Panc1 (cell line): ENCODE measurements at regions not wholly inside any gene's neighbourhood (a gene's known extent, or its start where the extent isn't known, plus 50 kb on each side); places are given as distances from the start of the nearest gene placed in this dataset.

ENCODE experiments used
- ATAC-seq: fragments of 200-7000 bp; cut with Tn5 transposase; 2 replicates; pipeline ENCODE4 v1.9.1; 2020; ENCODE audit warnings: mild to moderate bottlenecking, moderate library complexity
- BruUV-seq: library from RNA; stranded (reverse); fragments of 400-500 nt; replicated peaks from 2 replicates; lab custom pipeline; 2021; lab: Mats Ljungman, UMichigan
- CTCF ChIA-PET: fragments of 300-600 bp; sonication (Branson Sonifier 250); formaldehyde crosslinking; loops from one replicate; lab custom pipeline; 2022; ENCODE audit warnings: antibody characterized with exemption; lab: Charles Lee
- POLR2A ChIA-PET: fragments of 300-600 bp; sonication (Branson Sonifier 250); formaldehyde crosslinking; loops from one replicate; lab custom pipeline; 2022; ENCODE audit warnings: antibody characterized with exemption; lab: Charles Lee
- DNase-seq: peaks from one replicate; pipeline ENCODE4 v3.0.0-alpha.2; 2010; ENCODE audit warnings: low read depth, low spot score
- H3K27ac ChIP-seq: 2 replicates; pipeline ENCODE4 v1.5.1; 2011; ENCODE audit warnings: mild to moderate bottlenecking, low read length, inconsistent platforms
- H3K27me3 ChIP-seq: fragments of 200-500 bp; sonication (Bioruptor generic); 2 replicates; pipeline ENCODE4 v1.6.0; 2014; ENCODE audit warnings: low read length, inconsistent platforms; ENCODE audit not compliant: control insufficient read depth, insufficient read depth
- H3K36me3 ChIP-seq: fragments of 200-500 bp; sonication (Bioruptor generic); 2 replicates; pipeline ENCODE4 v1.5.1; 2014; ENCODE audit warnings: inconsistent platforms, mild to moderate bottlenecking, low read length, moderate library complexity; ENCODE audit not compliant: control insufficient read depth, insufficient read depth
- H3K4me1 ChIP-seq: 2 replicates; pipeline ENCODE4 v1.5.1; 2011; ENCODE audit warnings: inconsistent platforms, mild to moderate bottlenecking, low read length, moderate library complexity; ENCODE audit not compliant: control insufficient read depth, insufficient read depth
- H3K4me3 ChIP-seq, 2 experiments: 2 replicates each; pipeline ENCODE4 v1.5.1; 2011 to 2012; ENCODE audit warnings: low read depth in 2 of 2, low read length in 2 of 2, mild to moderate bottlenecking in 2 of 2, inconsistent platforms in 1 of 2, moderate library complexity in 1 of 2
- H3K9me3 ChIP-seq: fragments of 200-500 bp; sonication (Bioruptor generic); 2 replicates; pipeline ENCODE4 v1.5.1; 2014; ENCODE audit warnings: low read depth, mild to moderate bottlenecking, inconsistent platforms, low read length, moderate library complexity; ENCODE audit not compliant: control insufficient read depth, insufficient read depth
- POLR2AphosphoS5 ChIP-seq: IDR thresholded peaks from 2 replicates; pipeline ENCODE4 v1.6.1; 2012; ENCODE audit warnings: mild to moderate bottlenecking, low read depth, low read length, moderate library complexity
- SIN3A ChIP-seq: IDR thresholded peaks from 2 replicates; pipeline ENCODE4 v1.6.1; 2012; ENCODE audit warnings: low read depth, mild to moderate bottlenecking, low read length, moderate library complexity, borderline replicate concordance; ENCODE audit not compliant: insufficient read depth
- TCF7L2 ChIP-seq: IDR thresholded peaks from 2 replicates; pipeline ENCODE4 v1.6.1; 2011; ENCODE audit warnings: mild to moderate bottlenecking, low read depth, low read length, inconsistent platforms
- in situ Hi-C: cut with HindIII; loops from 2 replicates; pipeline ENCODE4 v1.10.0; 2016; ENCODE audit warnings: low sequenced_read_pairs, low pct_unique_long_range_greater_than_20kb
- intact Hi-C: fragments of 100-400 bp; cut with micrococcal nuclease; formaldehyde crosslinking; loops from one replicate; pipeline ENCODE4 v1.10.0; 2022; ENCODE audit not compliant: unreplicated experiment
- TF ChIP-seq, protein P1 (sequence below), 2 experiments: IDR thresholded peaks; 2 replicates each; pipeline ENCODE4 v1.6.1; 2011 to 2012; ENCODE audit warnings: low read depth in 2 of 2, control low read depth in 1 of 2, low read length in 1 of 2, mild to moderate bottlenecking in 1 of 2, moderate library complexity in 1 of 2; ENCODE audit not compliant: insufficient read depth in 1 of 2
- TF ChIP-seq, protein P2 (sequence below): fragments of 450-650 bp; IDR thresholded peaks from 2 replicates; pipeline ENCODE4 v1.5.1; 2017; ENCODE audit warnings: mild to moderate bottlenecking

DNA sequence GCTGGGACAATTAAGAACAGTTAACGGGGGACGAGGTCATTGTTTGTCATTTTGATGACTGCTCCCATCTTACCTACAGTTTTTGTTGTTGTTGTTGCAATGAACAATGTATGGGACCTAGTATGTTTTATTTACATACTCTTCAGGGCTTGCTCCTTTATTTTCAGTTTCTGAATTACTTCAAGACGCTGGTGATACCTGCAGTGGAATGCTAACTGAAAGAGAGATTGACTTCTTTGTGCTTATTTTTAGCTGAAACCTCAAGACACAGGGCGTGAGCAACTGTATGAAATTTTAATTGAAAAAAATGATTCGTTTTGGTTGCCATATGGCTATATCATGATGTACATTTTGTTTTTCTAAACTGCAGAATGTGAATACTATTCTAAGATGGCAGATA is 297.9 kb downstream of the EDEM1 start:
- H3K27ac ChIP-seq: no peak overlapping the region
- TF ChIP-seq, protein P1, sequence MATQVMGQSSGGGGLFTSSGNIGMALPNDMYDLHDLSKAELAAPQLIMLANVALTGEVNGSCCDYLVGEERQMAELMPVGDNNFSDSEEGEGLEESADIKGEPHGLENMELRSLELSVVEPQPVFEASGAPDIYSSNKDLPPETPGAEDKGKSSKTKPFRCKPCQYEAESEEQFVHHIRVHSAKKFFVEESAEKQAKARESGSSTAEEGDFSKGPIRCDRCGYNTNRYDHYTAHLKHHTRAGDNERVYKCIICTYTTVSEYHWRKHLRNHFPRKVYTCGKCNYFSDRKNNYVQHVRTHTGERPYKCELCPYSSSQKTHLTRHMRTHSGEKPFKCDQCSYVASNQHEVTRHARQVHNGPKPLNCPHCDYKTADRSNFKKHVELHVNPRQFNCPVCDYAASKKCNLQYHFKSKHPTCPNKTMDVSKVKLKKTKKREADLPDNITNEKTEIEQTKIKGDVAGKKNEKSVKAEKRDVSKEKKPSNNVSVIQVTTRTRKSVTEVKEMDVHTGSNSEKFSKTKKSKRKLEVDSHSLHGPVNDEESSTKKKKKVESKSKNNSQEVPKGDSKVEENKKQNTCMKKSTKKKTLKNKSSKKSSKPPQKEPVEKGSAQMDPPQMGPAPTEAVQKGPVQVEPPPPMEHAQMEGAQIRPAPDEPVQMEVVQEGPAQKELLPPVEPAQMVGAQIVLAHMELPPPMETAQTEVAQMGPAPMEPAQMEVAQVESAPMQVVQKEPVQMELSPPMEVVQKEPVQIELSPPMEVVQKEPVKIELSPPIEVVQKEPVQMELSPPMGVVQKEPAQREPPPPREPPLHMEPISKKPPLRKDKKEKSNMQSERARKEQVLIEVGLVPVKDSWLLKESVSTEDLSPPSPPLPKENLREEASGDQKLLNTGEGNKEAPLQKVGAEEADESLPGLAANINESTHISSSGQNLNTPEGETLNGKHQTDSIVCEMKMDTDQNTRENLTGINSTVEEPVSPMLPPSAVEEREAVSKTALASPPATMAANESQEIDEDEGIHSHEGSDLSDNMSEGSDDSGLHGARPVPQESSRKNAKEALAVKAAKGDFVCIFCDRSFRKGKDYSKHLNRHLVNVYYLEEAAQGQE (IDR thresholded peaks at IDR 0.05; ENCODE audit: insufficient read depth in 1 of 2, low read depth in 2 of 2, low read length in 1 of 2): no peak
- TF ChIP-seq, protein P2, sequence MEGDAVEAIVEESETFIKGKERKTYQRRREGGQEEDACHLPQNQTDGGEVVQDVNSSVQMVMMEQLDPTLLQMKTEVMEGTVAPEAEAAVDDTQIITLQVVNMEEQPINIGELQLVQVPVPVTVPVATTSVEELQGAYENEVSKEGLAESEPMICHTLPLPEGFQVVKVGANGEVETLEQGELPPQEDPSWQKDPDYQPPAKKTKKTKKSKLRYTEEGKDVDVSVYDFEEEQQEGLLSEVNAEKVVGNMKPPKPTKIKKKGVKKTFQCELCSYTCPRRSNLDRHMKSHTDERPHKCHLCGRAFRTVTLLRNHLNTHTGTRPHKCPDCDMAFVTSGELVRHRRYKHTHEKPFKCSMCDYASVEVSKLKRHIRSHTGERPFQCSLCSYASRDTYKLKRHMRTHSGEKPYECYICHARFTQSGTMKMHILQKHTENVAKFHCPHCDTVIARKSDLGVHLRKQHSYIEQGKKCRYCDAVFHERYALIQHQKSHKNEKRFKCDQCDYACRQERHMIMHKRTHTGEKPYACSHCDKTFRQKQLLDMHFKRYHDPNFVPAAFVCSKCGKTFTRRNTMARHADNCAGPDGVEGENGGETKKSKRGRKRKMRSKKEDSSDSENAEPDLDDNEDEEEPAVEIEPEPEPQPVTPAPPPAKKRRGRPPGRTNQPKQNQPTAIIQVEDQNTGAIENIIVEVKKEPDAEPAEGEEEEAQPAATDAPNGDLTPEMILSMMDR: no peak
- TF ChIP-seq TCF7L2 (no peak), POLR2AphosphoS5 (no peak), SIN3A (no peak)
- no peak overlapping the region for H3K4me3 ChIP-seq
- no peaks in the 10 kb centered on the region for H3K4me1 ChIP-seq
- ATAC-seq: no peak
- in situ Hi-C loops (no loop called here), intact Hi-C loops (no loop called here)
- POLR2A ChIA-PET: no interaction called here
- no peaks in the 10 kb centered on the region for H3K9me3 ChIP-seq
- H3K36me3 ChIP-seq: no peaks in the 10 kb centered on the region
- CTCF ChIA-PET: no interaction called here
- H3K27me3 ChIP-seq: no peaks in the 10 kb centered on the region
- BruUV-seq: no TSS peak
- DNase-seq: no peak

DNA sequence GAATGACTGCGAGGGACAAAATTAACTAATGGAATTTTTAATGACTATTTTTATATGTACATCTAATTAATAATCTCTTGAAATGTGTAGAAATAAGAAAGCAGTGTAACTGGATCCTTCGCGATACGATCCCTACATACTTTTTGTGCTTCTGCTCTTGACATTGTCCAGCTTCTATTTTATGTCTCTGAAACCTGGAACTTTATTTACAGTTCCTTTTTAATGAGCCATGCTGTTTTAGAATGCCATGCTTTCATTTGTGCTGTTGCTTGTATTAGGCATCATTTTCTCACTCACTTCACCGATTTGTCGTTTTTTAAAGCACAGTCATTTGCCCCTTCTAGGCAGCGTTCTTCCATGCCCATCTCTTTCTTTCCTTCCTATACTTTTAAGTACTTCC is 301.3 kb downstream of the EDEM1 start:
- Histone ChIP-seq H3K4me1 (no peaks in the 10 kb centered on the region), H3K27ac (no peak overlapping the region), H3K36me3 (no peaks in the 10 kb centered on the region), H3K9me3 (no peaks in the 10 kb centered on the region), H3K4me3 (no peak overlapping the region), H3K27me3 (no peaks in the 10 kb centered on the region)
- intact Hi-C loops: no loop called here
- TF ChIP-seq, protein P2: no peak
- TF ChIP-seq TCF7L2: no peak
- no peak for TF ChIP-seq POLR2AphosphoS5
- CTCF ChIA-PET: no interaction called here
- in situ Hi-C loops: no loop called here
- DNase-seq (no peak), ATAC-seq (no peak)
- POLR2A ChIA-PET: no interaction called here
- BruUV-seq: no TSS peak

DNA sequence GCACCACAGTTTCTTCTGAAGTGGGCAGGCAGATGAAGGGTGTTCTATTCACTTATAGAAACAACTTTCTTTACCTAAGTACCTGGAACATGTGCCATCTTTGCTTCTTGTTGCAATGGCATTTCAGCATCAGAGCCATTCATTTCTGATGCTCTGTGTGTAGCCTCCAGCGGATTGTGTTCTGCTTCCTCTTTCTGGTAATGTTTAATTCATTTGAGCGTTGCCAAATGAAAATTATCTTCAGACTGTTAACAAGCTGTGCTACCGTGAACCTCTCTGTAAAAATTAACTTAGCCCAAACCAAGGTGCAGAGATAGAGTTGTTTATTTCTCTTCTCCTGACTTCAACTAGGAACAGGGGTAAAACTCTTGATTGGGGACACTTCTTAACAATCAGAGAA is 302.0 kb downstream of the EDEM1 start:
- Histone ChIP-seq H3K4me3 (no peak overlapping the region), H3K27ac (no peak overlapping the region), H3K36me3 (no peaks in the 10 kb centered on the region), H3K9me3 (no peaks in the 10 kb centered on the region), H3K27me3 (no peaks in the 10 kb centered on the region), H3K4me1 (no peaks in the 10 kb centered on the region)
- CTCF ChIA-PET: no interaction called here
- no peak for ATAC-seq
- in situ Hi-C loops (no loop called here), intact Hi-C loops (no loop called here)
- TF ChIP-seq, protein P2: no peak
- TF ChIP-seq, protein P1 (IDR thresholded peaks at IDR 0.05; ENCODE audit: insufficient read depth in 1 of 2, low read depth in 2 of 2, low read length in 1 of 2): no peak
- TF ChIP-seq POLR2AphosphoS5 (no peak), SIN3A (no peak), TCF7L2 (no peak)
- DNase-seq: no peak
- POLR2A ChIA-PET: no interaction called here
- no TSS peak for BruUV-seq
